Activated T-helper 1 cell treated with anti-CD3 and anti-CD28 coated beads, Interleukin-2, amount 50 U/mL, for 16 hours (primary cell): ENCODE measurements at regions not wholly inside any gene's neighbourhood (a gene's known extent, or its start where the extent isn't known, plus 50 kb on each side); places are given as distances from the start of the nearest gene placed in this dataset.

Source experiments
- DNase-seq, 2 donors: peaks; one replicate each; pipeline ENCODE4 v3.0.0-alpha.2; 2020; ENCODE audit warnings: low read depth in 1 of 2, low spot score in 1 of 2

- DNase-seq = no peak
These were observed 467.9 kb upstream of the AUTS2 start for GRCh38 chr7:69130396-69130795.

GRCh38 chr7:69134316-69134715 is 464.0 kb upstream of the AUTS2 start:
- DNase-seq = no peak

GRCh38 chr7:69147631-69148030 is 450.6 kb upstream of the AUTS2 start:
- no peak for DNase-seq

- DNase-seq = no peak
These were observed 448.2 kb upstream of the AUTS2 start for GRCh38 chr7:69149804-69150782.

- no peak for DNase-seq
These were observed 435.9 kb upstream of the AUTS2 start for GRCh38 chr7:69162326-69162725.

- DNase-seq = no peak
These were observed 435.2 kb upstream of the AUTS2 start for GRCh38 chr7:69162931-69163670.

GRCh38 chr7:69166979-69167516 is 431.2 kb upstream of the AUTS2 start:
- no peak for DNase-seq

GRCh38 chr7:69169386-69169785 is 428.9 kb upstream of the AUTS2 start:
- DNase-seq = no peak

- DNase-seq = no peak
These were observed 425.8 kb upstream of the AUTS2 start for GRCh38 chr7:69172357-69173077.

GRCh38 chr7:69173341-69173740 is 424.9 kb upstream of the AUTS2 start:
- DNase-seq = no peak

GRCh38 chr7:69173846-69174245 is 424.4 kb upstream of the AUTS2 start:
- no peak for DNase-seq

- DNase-seq = no peak
These were observed 421.4 kb upstream of the AUTS2 start for GRCh38 chr7:69176841-69177240.

GRCh38 chr7:69177461-69177861 is 420.8 kb upstream of the AUTS2 start:
- DNase-seq = no peak

- DNase-seq = no peak
These were observed 420.3 kb upstream of the AUTS2 start for GRCh38 chr7:69177941-69178494.

- no peak for DNase-seq
These were observed 417.6 kb upstream of the AUTS2 start for GRCh38 chr7:69180662-69181061.

GRCh38 chr7:69182596-69183467 is 415.4 kb upstream of the AUTS2 start:
- no peak for DNase-seq

- DNase-seq = no peak
These were observed 413.9 kb upstream of the AUTS2 start for GRCh38 chr7:69184339-69184738.

GRCh38 chr7:69185170-69185569 is 413.1 kb upstream of the AUTS2 start:
- no peak for DNase-seq

GRCh38 chr7:69186974-69187373 is 411.3 kb upstream of the AUTS2 start:
- DNase-seq = no peak

- DNase-seq = no peak
These were observed 410.4 kb upstream of the AUTS2 start for GRCh38 chr7:69187824-69188333.
